Astrocyte (in vitro differentiated cells and primary cell): ENCODE measurements at regions not wholly inside any gene's neighbourhood (a gene's known extent, or its start where the extent isn't known, plus 50 kb on each side); places are given as distances from the start of the nearest gene placed in this dataset.

Source experiments
- CTCF ChIP-seq: IDR thresholded peaks from 2 replicates; pipeline ENCODE4 v1.5.1; 2011; ENCODE audit warnings: low read depth, mild to moderate bottlenecking, inconsistent platforms, low read length, moderate library complexity; ENCODE audit not compliant: insufficient read depth
- EZH2 ChIP-seq: IDR thresholded peaks from 2 replicates; pipeline ENCODE4 v1.6.1; 2012; ENCODE audit warnings: mild to moderate bottlenecking, low read length, inconsistent platforms; ENCODE audit not compliant: insufficient read depth

DNA sequence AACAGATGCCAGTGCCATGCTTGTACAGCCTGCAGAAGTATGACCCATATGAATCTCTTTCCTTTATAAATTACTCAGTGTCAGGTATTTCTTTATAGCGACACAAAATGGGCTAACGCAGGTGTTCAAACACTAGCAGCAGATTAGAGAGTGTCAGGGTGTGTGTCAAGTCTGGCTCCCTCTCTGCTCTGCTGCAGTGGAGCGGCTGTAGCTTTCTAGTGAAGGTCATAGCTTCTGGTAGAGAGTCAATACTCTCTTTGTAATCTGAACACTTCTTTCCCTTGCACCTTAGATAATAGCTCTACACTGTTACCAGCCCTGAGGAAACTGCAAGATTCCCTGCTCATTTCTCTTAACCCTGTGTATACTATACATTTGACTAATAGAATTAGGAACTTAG, 483.2 kb upstream of the TGFBR2 start:
- no peak for TF ChIP-seq CTCF
- no peak for TF ChIP-seq EZH2
